Tibial artery (tissue), 4 donors: ENCODE measurements at regions not wholly inside any gene's neighbourhood (a gene's known extent, or its start where the extent isn't known, plus 50 kb on each side); places are given as distances from the start of the nearest gene placed in this dataset.
"Not testable (repeated sequence)": the region's sequence is repeated elsewhere in the genome, so short reads cannot be mapped to it uniquely, and the experiment has no call there.

Source experiments
- DNase-seq, 2 donors: peaks; one replicate each; pipeline ENCODE4 v3.0.0-alpha.2; 2019
- H3K27ac ChIP-seq, 2 donors: fragments of 200-600 bp; sonication (generic) in 1 of 2; 1 replicate in 1 of 2; 2 replicates in 1 of 2; pipeline ENCODE4 v1.5.1; 2018 to 2019; ENCODE audit warnings: mild to moderate bottlenecking in 1 of 2
- H3K27me3 ChIP-seq, 2 donors: fragments of 200-600 bp; sonication (generic) in 1 of 2; one replicate each; pipeline versions ENCODE4 v1.5.1 to v1.6.0; 2016 to 2019
- H3K36me3 ChIP-seq, 3 donors: fragments of 200-600 bp; sonication (generic) in 2 of 3; one replicate each; pipeline ENCODE4 v1.5.1; 2016 to 2019; ENCODE audit warnings: mild to moderate bottlenecking in 2 of 3
- H3K4me1 ChIP-seq, 4 donors: fragments of 200-600 bp; sonication (generic) in 2 of 4; 1 replicate in 3 of 4; 2 replicates in 1 of 4; pipeline ENCODE4 v1.5.1; 2016 to 2019
- H3K4me3 ChIP-seq, 2 donors: fragments of 200-600 bp; sonication (generic) in 1 of 2; 1 replicate in 1 of 2; 2 replicates in 1 of 2; pipeline ENCODE4 v1.5.1; 2018 to 2019; ENCODE audit warnings: mild to moderate bottlenecking in 2 of 2
- H3K9me3 ChIP-seq, 3 donors: fragments of 200-600 bp; sonication (generic) in 1 of 3; one replicate each; pipeline ENCODE4 v1.5.1; 2016 to 2019
- intact Hi-C: fragments of 100-400 bp; cut with DNase I; formaldehyde crosslinking; loops from one replicate; pipeline ENCODE4 v1.15.0; 2023; ENCODE audit warnings: low total_unique reads
- TF ChIP-seq, protein P1 (sequence below), 2 experiments: fragments of 200-600 bp in 1 of 2; fragments of 450-650 bp in 1 of 2; IDR thresholded peaks; one replicate each; pipeline ENCODE4 v1.5.1; 2017 to 2019; ENCODE audit warnings: antibody characterized with exemption in 2 of 2, mild to moderate bottlenecking in 1 of 2, moderate library complexity in 1 of 2

DNA sequence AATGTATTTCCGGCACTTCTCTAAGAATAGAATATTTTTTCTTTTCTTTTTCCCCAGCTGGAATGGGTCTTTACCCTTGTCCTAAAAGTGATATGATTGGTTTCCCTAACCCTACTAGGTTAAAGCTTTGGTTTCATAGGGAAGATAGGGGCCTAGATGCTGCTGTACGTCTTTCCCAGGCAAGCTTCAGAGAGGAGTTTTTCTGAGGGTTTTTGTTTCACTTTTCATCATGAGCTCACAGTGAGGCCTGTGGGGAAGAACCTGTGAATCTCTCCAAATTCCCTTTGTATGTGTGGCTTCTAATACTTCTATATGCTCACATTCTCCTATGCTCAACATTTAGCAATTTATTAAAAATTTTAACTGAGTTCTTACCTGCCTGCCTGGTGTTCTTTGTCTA lies 320.0 kb upstream of the PCDH18 start:
- H3K36me3 ChIP-seq: no peaks in the 10 kb centered on the region
- H3K27ac ChIP-seq: no peak overlapping the region
- no peak for DNase-seq
- no peak overlapping the region for H3K4me3 ChIP-seq
- intact Hi-C loops: no loop called here
- H3K27me3 ChIP-seq: no peaks in the 10 kb centered on the region
- H3K4me1 ChIP-seq: no peaks in the 10 kb centered on the region
- TF ChIP-seq, protein P1, sequence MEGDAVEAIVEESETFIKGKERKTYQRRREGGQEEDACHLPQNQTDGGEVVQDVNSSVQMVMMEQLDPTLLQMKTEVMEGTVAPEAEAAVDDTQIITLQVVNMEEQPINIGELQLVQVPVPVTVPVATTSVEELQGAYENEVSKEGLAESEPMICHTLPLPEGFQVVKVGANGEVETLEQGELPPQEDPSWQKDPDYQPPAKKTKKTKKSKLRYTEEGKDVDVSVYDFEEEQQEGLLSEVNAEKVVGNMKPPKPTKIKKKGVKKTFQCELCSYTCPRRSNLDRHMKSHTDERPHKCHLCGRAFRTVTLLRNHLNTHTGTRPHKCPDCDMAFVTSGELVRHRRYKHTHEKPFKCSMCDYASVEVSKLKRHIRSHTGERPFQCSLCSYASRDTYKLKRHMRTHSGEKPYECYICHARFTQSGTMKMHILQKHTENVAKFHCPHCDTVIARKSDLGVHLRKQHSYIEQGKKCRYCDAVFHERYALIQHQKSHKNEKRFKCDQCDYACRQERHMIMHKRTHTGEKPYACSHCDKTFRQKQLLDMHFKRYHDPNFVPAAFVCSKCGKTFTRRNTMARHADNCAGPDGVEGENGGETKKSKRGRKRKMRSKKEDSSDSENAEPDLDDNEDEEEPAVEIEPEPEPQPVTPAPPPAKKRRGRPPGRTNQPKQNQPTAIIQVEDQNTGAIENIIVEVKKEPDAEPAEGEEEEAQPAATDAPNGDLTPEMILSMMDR (IDR thresholded peaks at IDR 0.05): no peak
- no peaks in the 10 kb centered on the region for H3K9me3 ChIP-seq

GRCh38 chr4:137851435-137851834 lies 319.1 kb upstream of the PCDH18 start:
- TF ChIP-seq, protein P1 (IDR thresholded peaks at IDR 0.05): no peak
- H3K4me1 ChIP-seq: no peaks in the 10 kb centered on the region
- intact Hi-C loops: no loop called here
- no peak overlapping the region for H3K4me3 ChIP-seq
- no peak for DNase-seq
- H3K27ac ChIP-seq: no peak overlapping the region
- H3K27me3 ChIP-seq: no peaks in the 10 kb centered on the region
- no peaks in the 10 kb centered on the region for H3K36me3 ChIP-seq
- H3K9me3 ChIP-seq: no peaks in the 10 kb centered on the region

GRCh38 chr4:137827945-137828344 lies 295.7 kb upstream of the PCDH18 start:
- H3K4me3 ChIP-seq, intact Hi-C loops: not testable (repeated sequence)

DNA sequence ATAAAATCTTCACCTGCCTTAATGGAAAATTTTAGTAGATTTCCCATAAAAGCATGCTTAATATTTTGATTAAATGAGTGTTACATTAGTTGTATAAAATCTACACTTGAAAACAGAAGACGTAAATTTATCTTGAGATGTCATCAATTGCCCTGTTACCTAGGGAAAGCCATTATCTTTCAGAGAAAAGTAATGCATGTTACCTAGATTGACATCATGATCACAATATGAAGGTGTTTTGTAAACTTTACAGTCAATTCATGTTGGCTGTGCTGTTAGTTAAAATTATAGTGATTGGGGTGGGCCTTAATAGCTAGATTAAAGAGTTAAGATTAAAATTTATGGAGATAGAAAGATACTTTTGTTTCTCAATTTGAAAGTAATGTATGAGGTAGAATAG lies 293.2 kb upstream of the PCDH18 start:
- intact Hi-C loops: no loop called here
- peaks cover 0 to 3% (median 0%) of the 10 kb centered on the region in 3 donors for H3K9me3 ChIP-seq
- no peak for DNase-seq

More at GRCh38 chr4:137827945-137828344, 295.7 kb upstream of the PCDH18 start:
- H3K9me3 ChIP-seq: peaks cover 0 to 13% (median 0%) of the 10 kb centered on the region in 3 donors
- not testable (repeated sequence) for H3K4me1 ChIP-seq, DNase-seq, H3K27me3 ChIP-seq, H3K36me3 ChIP-seq, H3K27ac ChIP-seq

DNA sequence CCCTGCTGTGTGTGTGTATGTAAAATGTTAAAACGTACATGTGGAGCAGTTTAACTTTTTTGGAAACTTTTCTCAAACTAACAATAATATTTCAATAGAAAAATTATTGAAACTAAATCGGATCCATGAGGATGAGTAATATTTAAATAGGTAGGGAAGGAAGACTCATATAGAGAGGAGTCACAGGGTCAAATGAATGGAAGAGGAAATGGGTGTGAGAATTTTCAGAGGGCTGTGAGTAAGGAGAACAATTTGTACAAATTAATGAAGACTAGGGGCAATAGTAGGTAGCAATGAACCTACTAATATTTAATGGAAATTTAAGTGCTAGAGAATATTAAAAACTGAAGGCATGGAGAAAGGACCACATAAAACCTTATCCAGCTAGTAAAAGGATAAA lies 290.7 kb upstream of the PCDH18 start:
- no peak overlapping the region for H3K4me3 ChIP-seq
- no peaks in the 10 kb centered on the region for H3K4me1 ChIP-seq
- no peaks in the 10 kb centered on the region for H3K9me3 ChIP-seq
- no peak for DNase-seq
- H3K27ac ChIP-seq: no peak overlapping the region
- no peaks in the 10 kb centered on the region for H3K27me3 ChIP-seq
- intact Hi-C loops: no loop called here
- no peaks in the 10 kb centered on the region for H3K36me3 ChIP-seq
- TF ChIP-seq, protein P1 (IDR thresholded peaks at IDR 0.05): no peak

More for the DNA sequence above, 293.2 kb upstream of the PCDH18 start:
- no peaks in the 10 kb centered on the region for H3K36me3 ChIP-seq
- H3K4me1 ChIP-seq: no peaks in the 10 kb centered on the region
- H3K27me3 ChIP-seq: no peaks in the 10 kb centered on the region
- no peak overlapping the region for H3K27ac ChIP-seq
- H3K4me3 ChIP-seq: no peak overlapping the region
- TF ChIP-seq, protein P1 (IDR thresholded peaks at IDR 0.05): no peak

DNA sequence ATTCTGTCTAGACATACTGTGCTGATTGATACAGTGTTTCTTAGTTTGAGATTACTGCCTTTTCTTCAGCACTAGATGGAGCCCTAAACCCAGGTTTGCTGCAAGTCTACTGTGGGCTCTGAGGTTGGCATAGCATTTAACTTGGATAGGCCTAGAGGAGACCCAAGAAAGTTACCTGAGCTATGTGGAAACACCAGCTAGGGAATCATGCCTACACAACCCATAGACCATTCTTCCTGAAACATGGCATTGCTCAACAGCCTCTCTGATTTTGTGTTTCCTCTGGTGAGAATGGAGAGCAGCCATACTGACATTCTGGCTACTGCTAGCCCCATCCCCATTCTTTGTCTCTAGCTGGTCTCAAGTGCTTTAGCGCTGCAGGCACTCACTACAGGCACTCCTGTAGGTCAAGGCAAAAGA lies 287.7 kb upstream of the PCDH18 start:
- H3K27ac ChIP-seq: no peak overlapping the region
- no peaks in the 10 kb centered on the region for H3K4me1 ChIP-seq
- no peaks in the 10 kb centered on the region for H3K36me3 ChIP-seq
- intact Hi-C loops: no loop called here
- H3K9me3 ChIP-seq: no peaks in the 10 kb centered on the region
- TF ChIP-seq, protein P1 (IDR thresholded peaks at IDR 0.05): no peak
- no peak overlapping the region for H3K4me3 ChIP-seq
- no peak for DNase-seq
- no peaks in the 10 kb centered on the region for H3K27me3 ChIP-seq
